Fibroblast of upper back skin (primary cell): ENCODE measurements at regions not wholly inside any gene's neighbourhood (a gene's known extent, or its start where the extent isn't known, plus 50 kb on each side); places are given as distances from the start of the nearest gene placed in this dataset.
A peak's percentile ranks its signal among the peaks of the same experiment; 100 is the strongest.

Source experiments
- DNase-seq: peaks from one replicate; pipeline ENCODE4 v3.0.0-alpha.2; 2013

DNA sequence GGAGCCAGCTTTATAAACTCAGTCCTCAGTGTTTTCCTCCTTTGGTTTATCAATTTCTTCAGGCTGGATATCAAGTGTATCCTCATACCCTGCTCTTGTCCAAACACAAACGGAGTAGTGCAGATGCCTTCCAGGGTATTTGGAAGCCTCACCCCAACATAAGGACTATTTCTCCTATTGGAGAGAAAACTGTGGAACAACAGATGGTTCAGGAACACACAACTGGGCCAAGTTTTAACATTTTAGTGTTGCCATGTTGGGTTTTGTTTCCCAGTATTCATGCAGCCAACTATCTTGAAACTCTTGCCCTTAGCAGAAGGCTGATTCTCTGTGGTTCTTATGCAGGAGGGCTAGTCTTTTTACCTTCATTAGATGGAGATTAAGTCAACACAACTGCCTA, 398.1 kb downstream of the GABRB3 start:
- DNase-seq = no peak

DNA sequence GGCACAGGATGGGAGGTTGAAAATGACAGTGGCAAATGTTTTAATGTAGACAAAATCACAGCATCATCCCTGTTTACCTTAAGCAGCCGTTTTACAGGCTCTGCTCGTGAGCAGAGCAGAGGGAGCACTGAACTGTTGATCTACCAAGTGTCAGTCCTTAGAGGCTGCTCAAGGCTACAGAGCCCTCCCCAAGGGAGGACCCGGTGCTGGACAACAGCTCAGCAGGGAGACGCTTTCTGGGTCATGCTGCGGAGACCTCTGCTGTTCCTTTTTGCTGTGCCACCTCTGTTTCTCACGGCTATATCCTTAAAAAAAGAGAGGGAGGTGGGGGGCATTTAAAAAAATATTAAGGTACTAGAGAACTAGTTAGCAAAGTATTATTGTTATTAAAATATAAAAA, 400.2 kb downstream of the GABRB3 start:
- DNase-seq = no peak

GRCh38 chr15:26365077-26365476, 407.8 kb downstream of the GABRB3 start:
- no peak for DNase-seq

GRCh38 chr15:26359855-26360254, 413.0 kb downstream of the GABRB3 start:
- no peak for DNase-seq

DNA sequence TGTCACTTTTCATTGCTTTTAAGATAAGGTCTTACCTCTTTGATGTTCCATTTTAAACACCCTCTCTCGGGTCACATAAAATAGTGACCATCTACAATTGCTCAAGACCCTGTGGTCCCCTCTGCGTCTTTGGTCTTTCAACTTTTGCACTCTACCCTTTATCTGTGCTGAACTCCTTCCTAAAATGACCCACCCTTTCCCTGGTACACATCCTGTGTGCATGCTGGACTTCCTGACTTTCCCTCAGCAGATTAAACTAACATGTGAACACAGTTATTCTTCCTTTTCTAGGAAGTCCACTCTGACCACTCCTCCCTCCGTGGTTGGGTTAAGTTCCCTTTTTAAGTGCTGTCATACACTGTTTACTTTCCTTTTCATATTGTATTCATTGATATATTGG, 414.2 kb downstream of the GABRB3 start:
- no peak for DNase-seq

DNA sequence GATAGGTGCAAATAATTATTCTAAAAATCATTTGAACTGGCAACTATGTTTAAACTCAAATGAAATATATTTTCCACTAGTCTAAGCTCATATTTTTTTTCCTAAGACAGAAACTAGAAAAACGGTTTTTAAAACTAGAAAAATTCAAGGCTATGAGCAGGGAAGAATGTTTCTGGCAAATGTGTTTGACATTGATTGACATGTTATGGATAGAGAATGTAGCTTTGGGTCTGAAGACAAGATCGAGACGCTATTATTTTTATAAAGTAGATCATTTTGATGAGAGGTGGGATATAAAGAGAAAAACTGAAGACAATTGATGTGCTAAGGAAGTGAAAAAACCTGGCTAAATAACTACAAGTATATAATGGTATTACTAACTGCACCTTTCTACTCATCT, 415.2 kb downstream of the GABRB3 start:
- no peak for DNase-seq

GRCh38 chr15:26355472-26356074, 417.3 kb downstream of the GABRB3 start:
- DNase-seq = no peak

GRCh38 chr15:26352909-26353308, 420.0 kb downstream of the GABRB3 start:
- no peak for DNase-seq

GRCh38 chr15:26352406-26352805, 420.5 kb downstream of the GABRB3 start:
- DNase-seq = no peak

DNA sequence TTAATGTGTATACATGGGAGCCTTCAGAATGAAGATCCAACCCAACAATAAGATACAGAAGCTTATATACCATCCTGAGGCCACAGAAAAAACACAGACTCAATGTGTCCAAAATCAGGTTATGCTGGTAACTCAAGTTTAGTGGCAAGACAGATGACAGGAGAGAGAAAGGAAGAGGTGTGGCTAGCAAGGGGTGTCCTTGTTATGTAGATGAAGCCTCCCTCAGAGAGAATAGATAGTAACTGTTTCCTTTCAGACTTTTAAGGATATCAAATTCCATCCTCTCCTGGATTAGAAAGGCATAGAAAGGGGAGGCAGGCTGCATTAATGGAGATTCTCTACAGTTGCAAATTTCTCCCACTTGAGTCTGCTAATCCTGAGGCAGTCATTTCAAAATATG, 447.4 kb downstream of the GABRB3 start:
- DNase-seq = no peak

- DNase-seq = no peak
Observed at GRCh38 chr15:26323566-26323965, 449.3 kb downstream of the GABRB3 start.

GRCh38 chr15:26318689-26319088, 454.2 kb downstream of the GABRB3 start:
- DNase-seq = no peak

GRCh38 chr15:26314577-26314976, 451.4 kb upstream of the ATP10A start:
- no peak for DNase-seq

GRCh38 chr15:26311710-26312236, 448.6 kb upstream of the ATP10A start:
- no peak for DNase-seq

DNA sequence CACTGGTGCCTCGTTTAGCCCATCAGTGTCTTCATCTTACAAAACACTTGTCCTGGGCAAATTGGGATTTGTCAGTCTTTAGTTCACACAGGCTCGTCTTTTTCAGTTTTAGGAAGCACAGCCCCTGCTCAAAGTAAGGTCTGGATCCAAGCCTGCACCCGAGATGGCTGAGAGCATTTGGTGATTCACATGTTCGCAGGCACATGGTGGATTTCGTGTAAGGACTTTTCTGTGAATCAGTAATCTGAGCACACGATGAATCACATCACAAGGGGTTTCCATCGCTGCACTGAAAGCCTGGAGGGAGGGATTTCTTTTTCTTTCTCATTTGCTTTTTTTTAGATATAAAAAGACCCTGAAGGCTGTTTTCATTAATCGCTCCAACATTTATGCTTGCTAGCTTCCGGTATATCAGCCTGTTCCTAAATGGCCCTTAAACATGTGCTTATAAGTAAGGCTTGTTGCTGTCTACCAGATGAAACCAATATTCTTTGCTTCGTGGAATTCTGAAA, 435.6 kb upstream of the ATP10A start:
- DNase-seq = peak; percentile 43

DNA sequence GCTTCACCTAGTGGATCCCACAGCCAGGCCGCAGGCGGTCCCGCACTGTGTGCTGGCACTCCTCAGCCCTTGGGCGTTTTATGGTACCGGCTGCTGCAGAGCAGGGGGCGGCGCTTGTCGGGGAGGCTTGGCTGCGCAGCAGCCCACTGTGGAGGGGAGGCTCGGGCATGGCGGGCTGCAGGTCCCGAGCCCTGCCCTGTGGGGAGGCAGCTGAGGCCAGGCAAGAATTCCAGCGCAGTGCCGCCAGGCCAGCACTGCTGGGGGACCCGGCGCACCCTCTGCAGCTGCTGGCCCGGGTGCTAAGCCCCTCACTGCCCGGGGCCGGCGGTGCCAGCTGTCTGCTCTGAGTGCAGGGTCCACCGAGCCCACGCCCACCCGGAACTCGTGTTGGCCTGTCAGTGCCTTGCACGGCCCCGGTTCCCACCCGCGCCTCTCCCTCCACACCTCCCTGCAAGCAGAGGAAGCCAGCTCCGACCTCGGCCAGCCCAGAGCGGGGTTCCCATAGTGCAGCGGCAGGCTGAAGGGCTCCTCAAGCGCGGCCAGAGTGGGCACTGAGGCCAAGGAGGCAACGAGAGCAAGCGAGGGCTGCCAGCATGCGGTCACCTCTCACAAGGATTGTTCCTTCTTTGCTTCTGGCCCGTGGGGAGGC, 435.0 kb upstream of the ATP10A start:
- DNase-seq = no peak

DNA sequence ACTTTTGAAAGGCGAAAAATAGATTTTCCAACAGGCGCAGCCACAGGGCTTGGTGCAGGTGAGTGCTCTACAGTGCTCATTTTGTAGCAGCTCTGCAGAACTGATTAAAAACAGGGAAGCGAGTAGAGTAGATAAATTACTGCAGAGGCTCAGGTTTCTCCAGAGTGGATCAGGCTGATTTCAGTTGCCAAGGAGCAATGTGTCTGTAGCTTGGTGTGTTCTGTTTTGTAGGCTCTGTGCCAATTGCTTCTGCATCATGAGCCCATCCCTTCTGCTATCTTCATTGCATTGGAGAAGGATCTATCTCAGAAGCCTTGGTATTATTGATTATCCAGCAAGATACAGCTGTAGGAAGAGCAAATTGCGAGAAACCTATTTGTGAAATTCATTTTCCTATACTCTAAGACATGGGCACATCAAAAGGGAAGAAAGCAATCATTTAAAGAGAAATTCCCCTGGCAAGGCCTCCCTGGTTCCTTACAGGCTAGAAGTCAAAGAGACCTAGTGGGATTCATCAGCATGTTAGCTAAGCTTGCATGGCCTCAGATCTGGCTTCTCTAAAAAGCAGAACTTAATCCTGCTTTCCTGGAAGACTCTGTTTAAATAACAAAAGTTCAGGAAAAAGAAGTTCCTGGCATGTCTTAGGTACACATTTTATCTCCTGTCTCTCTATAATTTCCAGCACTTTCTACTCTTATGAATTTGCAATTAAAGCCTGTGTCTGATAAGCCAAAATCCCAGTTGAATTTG, 432.4 kb upstream of the ATP10A start:
- DNase-seq = no peak

GRCh38 chr15:26294059-26294689, 431.0 kb upstream of the ATP10A start:
- no peak for DNase-seq

DNA sequence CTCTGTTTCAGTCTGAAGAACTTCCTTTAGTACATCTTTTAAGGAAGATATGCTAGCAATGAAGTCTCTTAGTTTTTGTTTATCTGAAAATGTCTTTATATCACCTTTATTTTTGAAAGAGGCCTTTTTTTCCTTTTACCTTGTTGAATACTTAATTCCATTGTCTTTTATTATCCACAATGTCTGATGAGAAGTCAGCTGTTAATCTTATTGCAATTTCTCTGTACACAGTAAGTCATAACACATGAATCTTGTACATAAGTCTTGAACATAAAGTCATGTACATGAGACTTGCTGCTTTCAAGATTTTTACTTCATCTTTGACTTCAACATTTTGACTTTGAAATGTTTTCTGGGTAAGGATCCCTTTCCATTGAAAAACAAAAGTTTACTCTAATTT, 424.3 kb upstream of the ATP10A start:
- DNase-seq = no peak

GRCh38 chr15:26280281-26280680, 417.2 kb upstream of the ATP10A start:
- no peak for DNase-seq

GRCh38 chr15:26261966-26262365, 398.8 kb upstream of the ATP10A start:
- DNase-seq = no peak

DNA sequence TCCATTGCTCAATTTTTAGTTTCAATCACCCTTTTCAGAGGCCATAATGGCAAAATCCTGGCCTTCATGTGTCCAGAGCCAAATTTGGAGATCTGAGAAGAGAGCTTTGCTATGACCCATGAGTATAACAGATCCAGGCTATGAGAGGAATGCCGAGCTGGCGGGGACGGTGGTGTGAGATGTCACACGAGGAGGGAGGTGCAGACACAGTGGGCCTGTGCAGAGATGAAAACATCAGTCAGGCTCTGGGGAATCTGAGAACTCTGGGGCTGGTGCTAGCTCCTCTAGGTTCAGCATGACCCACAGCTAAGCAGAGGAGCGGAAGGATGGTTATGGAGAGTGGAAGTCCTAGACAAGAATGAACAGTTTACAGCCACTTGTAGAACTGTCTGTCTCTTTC, 398.3 kb upstream of the ATP10A start:
- no peak for DNase-seq

DNA sequence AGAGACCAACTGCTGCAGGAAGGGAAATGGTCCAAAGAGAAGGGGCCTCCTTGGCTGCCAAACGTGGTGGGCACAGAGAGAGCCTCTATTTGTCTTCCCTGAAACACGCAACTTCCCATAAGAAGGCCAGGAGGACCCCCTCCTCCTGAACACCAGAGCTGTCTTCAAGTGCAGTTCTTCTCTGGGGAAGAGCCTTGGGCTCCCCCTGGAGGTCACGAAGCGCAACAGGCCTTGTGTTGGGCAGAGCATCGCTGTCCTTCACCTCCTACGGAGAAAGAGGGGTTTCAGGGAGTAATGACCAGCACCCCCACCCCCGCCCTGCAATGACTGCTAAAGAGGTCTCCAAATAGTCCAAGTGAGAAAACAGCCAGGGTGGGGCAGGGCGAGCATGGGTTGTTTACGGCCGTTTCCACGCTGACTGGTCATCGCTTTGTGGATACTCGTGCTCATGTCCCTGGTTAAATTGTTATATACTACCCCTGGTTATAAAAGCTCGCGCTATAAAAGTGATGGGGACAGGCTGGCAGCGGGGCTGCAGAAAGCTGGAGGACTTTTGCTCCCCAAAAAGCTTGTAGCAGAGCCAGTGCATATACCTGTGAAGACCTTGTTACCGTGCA, 397.5 kb upstream of the ATP10A start:
- DNase-seq = peak; percentile 43
